HG03280 (cell line): ENCODE measurements at regions not wholly inside any gene's neighbourhood (a gene's known extent, or its start where the extent isn't known, plus 50 kb on each side); places are given as distances from the start of the nearest gene placed in this dataset.

Experiments used
- ATAC-seq: cut with Tn5 transposase; IDR thresholded peaks from one replicate; pipeline ENCODE4 v1.9.1; 2021; ENCODE audit warnings: mild to moderate bottlenecking, moderate library complexity; ENCODE audit not compliant: unreplicated experiment

GRCh38 chr15:62950462-62950931 is 92.0 kb upstream of the TPM1 start:
- ATAC-seq = no peak

- no peak for ATAC-seq
Observed at GRCh38 chr15:62951481-62951880, 91.1 kb upstream of the TPM1 start.

DNA sequence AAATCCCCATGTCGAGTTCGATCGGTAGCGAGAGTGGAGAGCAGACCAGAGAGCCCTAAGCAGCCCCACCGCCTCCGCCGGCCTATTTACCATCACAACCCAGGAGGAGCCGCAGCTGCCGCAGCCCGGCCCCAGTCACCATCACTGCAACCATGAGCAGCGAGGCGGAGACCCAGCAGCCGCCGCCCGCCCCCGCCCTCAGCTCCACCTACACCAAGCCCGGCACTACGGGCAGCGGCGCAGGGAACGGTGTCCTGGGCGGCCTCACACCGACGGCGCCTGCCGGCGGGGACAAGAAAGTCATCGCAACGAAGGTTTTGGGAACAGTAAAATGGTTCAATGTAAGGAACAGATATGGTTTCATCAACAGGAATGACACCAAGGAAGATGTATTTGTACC is 89.5 kb upstream of the TPM1 start:
- ATAC-seq = no peak

DNA sequence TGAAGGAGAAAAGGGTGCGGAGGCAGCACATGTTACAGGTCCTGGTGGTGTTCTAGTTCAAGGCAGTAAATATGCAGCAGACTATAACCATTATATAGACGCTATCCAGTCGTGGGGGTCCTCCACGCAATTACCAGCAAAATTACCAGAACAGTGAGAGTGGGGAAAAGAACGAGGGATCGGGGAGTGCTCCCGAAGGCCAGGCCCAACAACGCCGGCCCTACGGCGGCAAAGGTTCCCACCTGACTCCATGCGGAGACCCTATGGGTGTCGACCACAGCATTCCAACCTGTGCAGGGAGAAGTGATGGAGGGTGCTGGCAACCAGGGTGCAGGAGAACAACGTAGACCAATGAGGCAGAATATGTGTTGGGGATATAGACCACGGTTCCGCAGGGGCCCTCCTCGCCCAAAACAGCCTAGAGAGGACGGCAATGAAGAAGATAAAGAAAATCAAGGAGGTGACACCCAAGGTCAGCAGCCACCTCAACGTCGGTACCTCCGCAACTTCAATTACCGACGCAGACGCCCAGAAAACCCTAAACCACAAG is 89.0 kb upstream of the TPM1 start:
- ATAC-seq = no peak

GRCh38 chr15:62957130-62957529 is 85.4 kb upstream of the TPM1 start:
- no peak for ATAC-seq

DNA sequence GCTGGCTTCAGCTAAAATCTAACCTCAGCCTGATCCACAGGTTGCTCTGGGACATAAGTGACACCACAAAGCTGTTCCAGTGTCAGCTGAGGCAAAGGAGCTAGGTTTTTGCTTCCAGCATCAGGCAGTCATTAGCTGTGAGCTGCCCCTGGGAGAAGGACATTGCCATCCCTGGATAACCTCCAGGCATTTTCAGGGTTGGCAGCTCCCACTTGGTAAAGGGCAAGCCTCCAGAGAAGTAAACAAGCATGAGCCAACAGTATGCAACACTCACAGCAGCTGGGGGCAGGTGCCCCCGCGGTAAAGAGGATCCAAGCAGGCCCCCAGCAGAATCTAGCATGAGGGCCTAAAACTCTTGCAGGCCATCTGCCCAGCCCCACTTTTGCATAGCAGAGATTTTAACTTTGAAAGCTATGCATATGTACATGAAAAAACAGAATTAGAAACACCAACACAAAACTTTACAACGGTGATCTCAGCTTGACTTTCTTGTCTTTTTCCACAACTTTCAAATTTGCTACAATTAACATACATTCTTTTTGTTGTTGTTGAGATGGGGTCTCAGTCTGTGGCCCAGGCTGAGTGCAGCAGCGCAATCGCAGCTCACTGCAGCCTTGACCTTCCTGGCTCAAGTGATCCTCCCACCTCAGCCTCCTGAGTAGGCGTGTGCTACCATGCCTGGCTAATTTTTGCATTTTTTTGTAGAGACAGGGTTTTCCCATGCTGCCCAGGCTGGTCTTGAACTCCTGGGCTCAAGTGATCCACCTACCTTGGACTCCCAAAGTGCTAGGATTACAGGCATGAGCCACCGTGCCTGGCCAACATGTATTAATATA is 83.8 kb upstream of the TPM1 start:
- no peak for ATAC-seq

DNA sequence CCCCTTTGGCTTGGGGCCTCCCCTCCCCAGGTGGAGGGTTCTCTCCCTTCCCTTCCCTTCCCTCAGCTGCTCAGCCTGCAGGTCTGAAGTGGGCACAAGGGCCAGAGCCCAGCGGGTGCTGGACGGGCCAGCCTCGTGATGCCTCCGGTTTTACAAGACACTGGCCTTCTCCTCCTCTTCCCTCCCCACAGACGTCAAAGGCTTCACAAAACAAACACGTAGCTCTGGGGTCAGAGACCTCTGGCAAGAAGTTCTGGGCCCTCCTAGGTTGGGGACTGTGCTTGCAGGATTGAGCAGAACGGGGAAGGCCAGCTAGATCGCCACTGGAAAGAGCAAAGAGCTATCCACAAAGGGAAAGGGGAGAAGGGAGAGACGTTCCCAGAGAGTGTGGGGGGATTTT is 81.4 kb upstream of the TPM1 start:
- ATAC-seq = no peak

- ATAC-seq = no peak
Observed at GRCh38 chr15:62962101-62962995, 80.2 kb upstream of the TPM1 start.

DNA sequence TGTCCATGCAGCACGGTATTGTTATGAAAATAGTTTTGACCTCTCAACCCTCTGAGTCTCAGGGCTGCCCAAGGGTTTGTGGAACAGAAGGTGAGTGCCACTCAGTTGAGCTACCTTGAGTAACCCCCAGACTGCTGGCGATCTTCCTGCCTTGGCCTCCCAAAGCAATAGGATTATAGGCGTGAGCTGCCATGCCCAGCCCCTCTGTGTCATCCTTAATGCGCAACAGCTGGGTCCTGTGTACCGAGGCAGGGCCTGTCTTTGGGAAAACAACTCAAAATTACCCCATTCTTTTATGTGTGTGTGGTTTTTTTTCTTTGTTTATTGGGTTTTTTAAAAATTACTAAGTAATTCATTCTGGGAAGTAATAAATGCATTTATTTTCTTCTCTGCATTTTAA is 78.3 kb upstream of the TPM1 start:
- no peak for ATAC-seq

GRCh38 chr15:62966294-62967078 is 76.1 kb upstream of the TPM1 start:
- no peak for ATAC-seq

- ATAC-seq = no peak
Observed at GRCh38 chr15:62968699-62969098, 73.8 kb upstream of the TPM1 start.

DNA sequence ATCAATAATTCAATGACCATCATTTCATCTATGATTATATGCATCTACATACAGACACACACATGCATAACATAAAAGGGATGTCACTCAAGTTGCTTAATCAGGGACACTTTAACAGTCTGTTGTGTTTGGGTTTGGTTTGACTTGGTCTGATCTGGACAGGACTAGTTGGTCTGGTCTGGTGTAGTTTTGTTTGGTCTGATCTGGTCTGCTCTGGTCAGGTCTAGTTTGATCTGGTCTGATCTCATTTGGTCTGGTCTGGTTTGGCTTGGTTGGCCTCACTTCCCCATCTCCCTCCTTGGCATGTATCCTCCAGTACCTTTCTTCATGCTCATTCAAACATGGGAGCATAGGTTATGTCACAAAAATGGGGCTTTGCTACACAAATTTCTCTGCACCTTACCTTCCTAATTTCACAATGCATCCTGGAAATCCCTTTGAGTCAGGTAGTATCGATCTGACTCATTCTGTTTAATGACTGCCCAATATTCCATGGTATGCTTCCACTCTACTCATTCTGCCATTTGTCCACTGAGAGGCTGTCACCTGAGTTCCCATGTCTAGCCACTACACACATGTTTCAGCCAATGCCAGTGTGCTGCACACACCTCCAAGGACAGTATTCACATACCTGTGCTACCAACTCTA is 73.0 kb upstream of the TPM1 start:
- no peak for ATAC-seq

GRCh38 chr15:62972814-62973213 is 69.7 kb upstream of the TPM1 start:
- no peak for ATAC-seq

DNA sequence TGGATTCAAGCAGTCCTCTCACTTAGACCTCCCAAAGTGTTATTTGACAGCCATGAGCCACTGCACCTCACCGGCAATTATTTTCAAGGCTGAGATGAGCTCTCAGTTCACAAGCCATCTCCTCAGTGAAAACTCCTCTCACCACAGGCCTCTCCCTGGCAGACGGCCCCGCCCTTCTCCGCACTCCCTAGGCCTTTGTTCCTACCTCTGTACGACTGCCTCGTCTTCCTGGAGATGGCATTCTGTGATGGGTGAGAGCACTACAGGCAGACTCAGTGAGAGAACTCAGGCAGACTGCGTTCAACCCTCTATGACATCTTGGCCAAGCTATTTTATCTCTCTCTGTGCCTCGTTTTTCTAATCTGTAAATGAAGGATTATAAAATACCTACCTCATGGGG is 67.0 kb upstream of the TPM1 start:
- no peak for ATAC-seq

GRCh38 chr15:62976301-62976881 is 66.2 kb upstream of the TPM1 start:
- ATAC-seq = no peak

DNA sequence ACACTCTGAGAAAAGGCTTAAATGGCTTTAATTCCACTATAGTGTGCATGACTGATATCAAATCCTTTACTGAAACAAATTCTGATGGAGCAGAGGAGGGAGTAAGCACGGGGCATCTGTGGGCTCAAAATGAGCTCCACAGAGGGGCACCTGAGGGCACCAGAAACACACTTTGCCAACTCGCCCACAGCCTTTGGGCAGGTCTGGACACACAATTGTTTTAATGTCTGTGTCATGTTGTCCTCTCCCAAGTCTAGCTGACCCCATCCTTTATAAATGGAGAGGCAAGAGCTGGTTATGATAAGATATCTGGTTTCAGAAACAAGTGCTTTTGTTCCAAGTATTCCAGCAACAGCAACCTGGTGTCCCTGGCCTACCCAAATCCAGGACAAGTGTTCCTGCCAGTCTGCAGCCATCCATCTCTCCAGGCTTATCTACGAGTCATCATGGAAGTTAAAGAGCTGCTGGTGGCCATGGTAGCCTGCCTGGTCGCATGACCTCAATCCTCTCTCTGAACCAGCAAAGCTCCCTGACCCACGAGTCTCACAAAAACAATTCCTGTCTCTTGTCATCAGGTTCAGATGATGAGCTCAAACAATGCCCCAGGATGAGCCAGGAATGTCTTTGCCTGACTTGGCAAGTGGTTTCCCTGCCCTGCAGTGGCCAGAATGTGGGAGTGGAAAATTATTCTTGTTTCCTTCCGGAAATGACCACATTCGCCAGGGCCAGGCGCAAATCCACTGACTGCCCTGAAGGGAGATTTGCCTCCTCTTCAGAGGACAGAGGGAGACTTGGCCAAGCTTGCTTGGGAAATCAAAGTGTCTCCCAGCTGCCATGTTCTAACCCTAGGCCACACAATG is 64.4 kb upstream of the TPM1 start:
- ATAC-seq = no peak

- no peak for ATAC-seq
Observed at GRCh38 chr15:62979252-62979651, 63.3 kb upstream of the TPM1 start.

DNA sequence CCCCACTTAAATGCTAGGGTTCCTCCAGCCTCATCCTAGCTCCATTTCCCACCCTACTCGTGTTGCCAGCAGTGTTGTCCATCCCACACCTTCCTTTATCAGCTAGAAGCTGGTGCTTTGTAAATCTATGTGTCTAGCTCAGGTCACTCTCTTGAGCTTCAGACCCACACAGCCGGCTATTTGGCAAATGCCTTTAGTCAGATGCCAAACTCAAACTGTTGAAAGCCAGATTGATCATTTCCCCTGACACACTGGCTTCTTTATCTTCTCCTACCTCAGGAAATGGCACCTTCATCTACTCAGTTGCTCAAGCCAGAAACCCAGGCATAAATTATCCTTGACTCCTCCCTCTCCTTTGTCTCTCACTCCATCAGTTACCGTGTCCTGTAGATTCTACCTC is 61.5 kb upstream of the TPM1 start:
- no peak for ATAC-seq

GRCh38 chr15:62983956-62984355 is 58.6 kb upstream of the TPM1 start:
- ATAC-seq = no peak
